ENCODE measurements at regions not wholly inside any gene's neighbourhood (a gene's known extent, or its start where the extent isn't known, plus 50 kb on each side); places are given as distances from the start of the nearest gene placed in this dataset.

DNA sequence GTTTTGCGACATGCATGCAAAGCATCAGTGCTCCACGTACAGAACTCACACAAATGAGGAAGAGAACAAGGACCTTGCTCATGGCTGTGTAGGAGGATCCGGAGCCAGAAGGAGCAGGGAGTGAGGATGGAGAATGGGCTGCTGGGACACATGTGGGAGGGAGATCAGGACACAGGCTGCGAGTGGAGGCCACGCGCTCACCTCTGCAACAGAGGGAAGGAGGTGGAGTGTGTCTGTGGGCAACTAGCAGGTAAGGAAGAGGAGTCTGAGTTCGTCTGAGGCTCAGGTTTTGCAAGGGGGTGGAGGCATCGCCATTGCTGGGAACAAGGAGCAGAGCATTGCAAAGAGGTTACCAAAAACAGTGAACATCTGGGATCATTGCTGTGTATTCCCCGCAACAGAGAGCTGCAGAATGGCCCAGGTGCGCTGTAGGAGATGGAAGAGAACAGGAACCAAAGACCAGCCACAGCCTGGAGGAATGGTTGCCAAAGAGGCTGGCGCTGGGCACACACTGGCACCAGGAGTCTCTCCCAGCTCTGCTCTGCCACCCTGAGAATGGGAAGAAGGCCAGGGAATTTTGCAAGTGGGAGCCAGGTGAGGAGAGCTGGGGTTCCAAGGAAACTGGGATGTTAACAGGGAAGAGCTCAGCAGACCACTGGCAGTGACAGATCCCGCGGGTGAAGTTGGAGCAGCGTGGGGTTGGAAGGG lies 90.0 kb upstream of the RPS6KA2 start:
- intact Hi-C loops (cut with DNase I, micrococcal nuclease): no loop called here
- Histone ChIP-seq H3K4me1 (ENCODE audit: low read depth) (no peaks in the 10 kb centered on the region), H3K4me3 (no peak overlapping the region), H3K9me3 (no peaks in the 10 kb centered on the region), H3K36me3 (ENCODE audit: low read depth) (no peaks in the 10 kb centered on the region)
- no peak for TF ChIP-seq CTCF (IDR thresholded peaks at IDR 0.05)
- ATAC-seq (no peak), DNase-seq (no peak)

- TF ChIP-seq CTCF (IDR thresholded peaks at IDR 0.05): no peak
- Histone ChIP-seq H3K4me3 (no peak overlapping the region), H3K4me1 (ENCODE audit: low read depth) (no peaks in the 10 kb centered on the region), H3K9me3 (no peaks in the 10 kb centered on the region), H3K36me3 (ENCODE audit: low read depth) (no peaks in the 10 kb centered on the region)
- ATAC-seq (no peak), DNase-seq (no peak)
- intact Hi-C loops (cut with DNase I, micrococcal nuclease): no loop called here
Measured at GRCh38 chr6:166715992-166716391, 88.9 kb upstream of the RPS6KA2 start.

DNA sequence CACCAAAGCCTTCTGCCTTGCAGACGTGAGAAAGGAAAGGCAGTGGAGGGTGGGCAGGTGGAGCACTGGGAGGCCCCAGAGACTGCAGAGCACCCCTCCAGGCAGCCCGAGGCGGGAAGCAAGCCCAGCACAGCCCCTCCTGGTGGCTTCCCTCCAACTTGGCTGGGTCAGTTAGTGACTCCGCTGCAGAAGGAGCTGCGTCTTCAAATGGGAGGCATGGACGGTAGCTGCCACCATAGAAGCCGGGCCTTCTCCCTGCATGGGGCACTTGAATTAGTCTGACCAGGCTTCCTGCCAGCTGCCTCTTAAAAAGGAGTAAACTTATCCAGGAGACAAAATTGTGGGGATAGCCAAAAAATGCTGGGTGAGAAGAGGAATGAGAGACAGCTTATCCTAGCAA lies 88.0 kb upstream of the RPS6KA2 start:
- Histone ChIP-seq H3K4me1 (ENCODE audit: low read depth) (no peaks in the 10 kb centered on the region), H3K4me3 (no peak overlapping the region), H3K9me3 (no peaks in the 10 kb centered on the region), H3K36me3 (ENCODE audit: low read depth) (no peaks in the 10 kb centered on the region)
- intact Hi-C loops (cut with DNase I, micrococcal nuclease): no loop called here
- no peak for ATAC-seq
- DNase-seq: no peak
- TF ChIP-seq CTCF (IDR thresholded peaks at IDR 0.05): no peak

DNA sequence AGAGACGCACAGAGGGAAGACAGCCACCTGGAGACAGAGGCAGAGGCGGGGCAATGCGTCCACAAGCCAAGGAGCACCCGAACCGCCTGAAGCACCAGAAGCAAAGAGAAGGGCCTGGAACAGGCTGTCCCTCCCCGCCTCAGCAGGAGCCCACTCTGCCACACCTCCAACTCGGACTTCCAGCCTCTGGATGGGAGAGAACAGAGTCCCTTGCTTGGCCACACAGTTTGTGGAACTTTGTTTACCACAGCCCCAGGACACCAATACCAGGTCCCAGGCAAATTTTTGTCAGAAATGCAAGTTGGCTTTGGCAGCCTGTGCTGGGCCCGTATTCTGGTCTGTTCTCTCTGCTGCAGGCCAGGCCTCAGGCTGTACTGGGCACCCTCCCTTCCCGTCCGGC lies 87.5 kb upstream of the RPS6KA2 start:
- intact Hi-C loops (cut with DNase I, micrococcal nuclease): no loop called here
- ATAC-seq (no peak), DNase-seq (no peak)

GRCh38 chr6:166714187-166714510 lies 87.1 kb upstream of the RPS6KA2 start:
- no peaks in the 10 kb centered on the region for H3K36me3 ChIP-seq (ENCODE audit: low read depth)
- intact Hi-C loops (cut with DNase I, micrococcal nuclease): no loop called here
- DNase-seq: no peak
- no peak for TF ChIP-seq CTCF (IDR thresholded peaks at IDR 0.05)
- no peak for ATAC-seq
- H3K4me1 ChIP-seq (ENCODE audit: low read depth): no peaks in the 10 kb centered on the region
- no peak overlapping the region for H3K4me3 ChIP-seq
- H3K9me3 ChIP-seq: no peaks in the 10 kb centered on the region

More for the DNA sequence above, 87.5 kb upstream of the RPS6KA2 start:
- no peak for TF ChIP-seq CTCF (IDR thresholded peaks at IDR 0.05)
- H3K9me3 ChIP-seq: no peaks in the 10 kb centered on the region
- H3K4me3 ChIP-seq: no peak overlapping the region
- no peaks in the 10 kb centered on the region for H3K36me3 ChIP-seq (ENCODE audit: low read depth)
- H3K4me1 ChIP-seq (ENCODE audit: low read depth): no peaks in the 10 kb centered on the region
